Progenitor cell of endocrine pancreas (in vitro differentiated cells): ENCODE measurements at regions not wholly inside any gene's neighbourhood (a gene's known extent, or its start where the extent isn't known, plus 50 kb on each side); places are given as distances from the start of the nearest gene placed in this dataset.
"Not testable (repeated sequence)": the region's sequence is repeated elsewhere in the genome, so short reads cannot be mapped to it uniquely, and the experiment has no call there.

Experiments used
- DNase-seq: peaks from one replicate; pipeline ENCODE4 v3.0.0; 2021; ENCODE audit warnings: low spot score; ENCODE audit not compliant: unreplicated experiment
- H3K27ac Mint-ChIP-seq: 2 replicates; pipeline ENCODE4 v1.8.0; 2021; ENCODE audit warnings: mild to moderate bottlenecking, moderate library complexity, mixed read lengths
- H3K27me3 Mint-ChIP-seq: 2 replicates; pipeline ENCODE4 v1.8.0; 2021; ENCODE audit warnings: mixed read lengths
- H3K36me3 Mint-ChIP-seq: 2 replicates; pipeline ENCODE4 v1.8.0; 2022; ENCODE audit warnings: mixed read lengths; ENCODE audit not compliant: insufficient read depth
- H3K4me1 Mint-ChIP-seq: 2 replicates; pipeline ENCODE4 v1.8.0; 2021; ENCODE audit warnings: low read depth, mixed read lengths
- H3K4me3 Mint-ChIP-seq: 2 replicates; pipeline ENCODE4 v1.8.0; 2021; ENCODE audit warnings: low read depth, mild to moderate bottlenecking, moderate library complexity, mixed read lengths
- H3K9me3 Mint-ChIP-seq: 2 replicates; pipeline ENCODE4 v1.8.0; 2021; ENCODE audit warnings: low read depth, mixed read lengths
- TF ChIP-seq, protein P1 (sequence below): fragments of 200-600 bp; sonication (generic); IDR thresholded peaks from one replicate; pipeline ENCODE4 v1.5.0; 2021; ENCODE audit warnings: antibody characterized with exemption, mild to moderate bottlenecking; ENCODE audit not compliant: unreplicated experiment

DNA sequence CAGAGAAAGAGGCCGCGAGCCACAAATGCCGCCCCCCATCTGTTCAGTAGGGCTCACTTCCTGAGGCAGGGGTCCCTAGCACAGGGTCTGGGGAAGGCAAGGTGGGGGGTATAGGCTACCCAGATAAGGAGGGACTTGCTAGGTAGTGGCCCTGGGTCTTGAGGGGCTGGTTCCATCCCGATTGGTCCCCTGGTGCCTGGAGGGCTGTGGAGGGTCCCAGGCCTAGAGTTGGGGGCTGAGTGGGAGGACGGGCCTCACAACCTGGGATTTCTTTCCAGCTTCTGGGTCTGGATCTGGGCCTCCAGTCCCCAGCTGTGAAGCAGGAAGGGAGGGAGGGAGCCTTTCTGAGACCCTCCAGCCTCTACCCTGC is 75.1 kb upstream of the EN2 start:
- TF ChIP-seq, protein P1, sequence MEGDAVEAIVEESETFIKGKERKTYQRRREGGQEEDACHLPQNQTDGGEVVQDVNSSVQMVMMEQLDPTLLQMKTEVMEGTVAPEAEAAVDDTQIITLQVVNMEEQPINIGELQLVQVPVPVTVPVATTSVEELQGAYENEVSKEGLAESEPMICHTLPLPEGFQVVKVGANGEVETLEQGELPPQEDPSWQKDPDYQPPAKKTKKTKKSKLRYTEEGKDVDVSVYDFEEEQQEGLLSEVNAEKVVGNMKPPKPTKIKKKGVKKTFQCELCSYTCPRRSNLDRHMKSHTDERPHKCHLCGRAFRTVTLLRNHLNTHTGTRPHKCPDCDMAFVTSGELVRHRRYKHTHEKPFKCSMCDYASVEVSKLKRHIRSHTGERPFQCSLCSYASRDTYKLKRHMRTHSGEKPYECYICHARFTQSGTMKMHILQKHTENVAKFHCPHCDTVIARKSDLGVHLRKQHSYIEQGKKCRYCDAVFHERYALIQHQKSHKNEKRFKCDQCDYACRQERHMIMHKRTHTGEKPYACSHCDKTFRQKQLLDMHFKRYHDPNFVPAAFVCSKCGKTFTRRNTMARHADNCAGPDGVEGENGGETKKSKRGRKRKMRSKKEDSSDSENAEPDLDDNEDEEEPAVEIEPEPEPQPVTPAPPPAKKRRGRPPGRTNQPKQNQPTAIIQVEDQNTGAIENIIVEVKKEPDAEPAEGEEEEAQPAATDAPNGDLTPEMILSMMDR = no peak
- Mint-ChIP-seq H3K4me3 (no peak overlapping the region), H3K27ac (no peak overlapping the region), H3K27me3 (peaks cover 94% of the 10 kb centered on the region), H3K9me3 (no peaks in the 10 kb centered on the region), H3K36me3 (no peaks in the 10 kb centered on the region), H3K4me1 (peaks cover 19% of the 10 kb centered on the region)
- DNase-seq = no peak

DNA sequence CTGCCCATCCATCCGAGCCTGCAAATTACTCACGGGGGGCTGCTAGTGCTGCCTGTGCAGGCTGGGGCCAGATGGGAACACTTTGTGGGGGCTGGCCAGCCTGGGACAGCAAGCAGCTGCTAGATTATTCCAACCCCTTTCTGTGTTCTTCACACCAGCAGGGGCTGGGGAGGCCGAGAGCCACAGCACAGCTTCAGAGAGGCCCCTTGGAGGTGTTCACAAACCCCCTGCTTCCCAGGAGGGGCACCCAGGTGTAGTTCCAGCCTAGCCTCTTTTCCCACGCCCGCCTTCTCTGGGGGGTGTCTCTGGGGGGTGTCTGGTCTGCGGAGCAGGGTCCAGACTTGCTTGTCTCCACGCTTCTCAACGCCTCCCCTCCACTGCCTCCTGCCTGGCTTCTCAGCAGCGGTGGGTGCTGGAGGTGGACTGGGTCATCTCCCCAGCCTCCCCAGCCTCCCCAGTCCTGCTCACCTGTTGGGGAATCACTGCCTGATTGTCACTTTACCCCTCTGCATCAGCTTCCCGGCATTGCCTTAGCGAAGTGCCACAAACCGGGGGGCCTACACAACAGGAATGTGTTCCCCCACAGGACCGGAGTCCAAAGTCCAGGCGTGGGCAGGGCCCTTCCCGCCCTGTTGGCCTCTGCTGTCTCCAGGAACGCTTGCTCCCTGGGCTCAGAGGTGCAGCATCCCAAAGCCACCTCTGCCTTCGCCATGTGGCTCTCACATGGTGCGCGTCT is 74.0 kb upstream of the EN2 start:
- TF ChIP-seq, protein P1 = no peak
- H3K9me3 Mint-ChIP-seq = no peaks in the 10 kb centered on the region
- peaks cover 90% of the 10 kb centered on the region for H3K27me3 Mint-ChIP-seq
- no peaks in the 10 kb centered on the region for H3K36me3 Mint-ChIP-seq
- H3K4me1 Mint-ChIP-seq = peaks cover 23% of the 10 kb centered on the region
- no peak overlapping the region for H3K4me3 Mint-ChIP-seq
- H3K27ac Mint-ChIP-seq = no peak overlapping the region
- DNase-seq = no peak

DNA sequence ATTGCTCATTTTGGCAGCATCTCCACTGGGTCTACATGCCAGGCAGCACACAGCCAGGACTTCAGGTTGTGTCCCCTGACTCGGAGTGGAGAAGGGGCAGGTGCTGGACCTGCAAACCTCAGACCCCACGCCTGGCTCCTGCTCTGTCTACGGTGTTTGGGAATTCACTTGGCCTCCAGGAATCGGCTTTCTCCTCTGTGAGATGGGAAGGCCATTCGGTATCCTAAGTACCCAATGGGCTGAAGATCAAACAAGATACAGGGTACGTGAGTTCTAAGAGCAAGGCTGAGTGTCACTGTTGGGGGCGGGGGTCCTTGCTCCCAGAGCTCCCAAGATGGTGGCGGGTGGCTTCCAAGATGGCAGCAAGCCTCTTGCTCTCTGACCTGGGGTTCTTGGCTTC is 73.2 kb upstream of the EN2 start:
- no peaks in the 10 kb centered on the region for H3K36me3 Mint-ChIP-seq
- peaks cover 87% of the 10 kb centered on the region for H3K27me3 Mint-ChIP-seq
- TF ChIP-seq, protein P1 = no peak
- peaks cover 23% of the 10 kb centered on the region for H3K4me1 Mint-ChIP-seq
- no peak overlapping the region for H3K4me3 Mint-ChIP-seq
- no peak for DNase-seq
- no peak overlapping the region for H3K27ac Mint-ChIP-seq
- no peaks in the 10 kb centered on the region for H3K9me3 Mint-ChIP-seq

DNA sequence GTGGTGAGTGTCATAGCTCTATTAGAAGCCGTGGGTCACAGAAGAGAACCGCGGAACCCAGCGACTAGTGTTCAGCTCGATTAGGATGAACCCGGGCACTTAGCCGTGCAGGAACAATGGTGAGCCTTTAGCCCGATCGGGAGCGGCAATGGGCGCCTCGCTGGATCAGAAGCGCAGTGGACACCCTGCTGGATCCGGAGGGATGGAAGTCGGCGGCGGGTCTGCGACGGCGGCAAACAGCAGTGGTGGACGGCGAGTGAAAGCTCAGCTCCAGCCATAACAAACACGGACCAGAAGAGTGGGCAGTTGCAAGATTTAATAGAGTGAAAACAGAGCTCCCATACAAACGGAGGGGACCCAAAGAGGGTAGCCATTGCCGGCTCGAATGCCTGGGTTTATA is 72.7 kb upstream of the EN2 start:
- H3K36me3 Mint-ChIP-seq, H3K4me3 Mint-ChIP-seq, DNase-seq, H3K9me3 Mint-ChIP-seq, H3K27ac Mint-ChIP-seq: not testable (repeated sequence)
- Mint-ChIP-seq H3K4me1 (peaks cover 23% of the 10 kb centered on the region), H3K27me3 (peaks cover 87% of the 10 kb centered on the region)

DNA sequence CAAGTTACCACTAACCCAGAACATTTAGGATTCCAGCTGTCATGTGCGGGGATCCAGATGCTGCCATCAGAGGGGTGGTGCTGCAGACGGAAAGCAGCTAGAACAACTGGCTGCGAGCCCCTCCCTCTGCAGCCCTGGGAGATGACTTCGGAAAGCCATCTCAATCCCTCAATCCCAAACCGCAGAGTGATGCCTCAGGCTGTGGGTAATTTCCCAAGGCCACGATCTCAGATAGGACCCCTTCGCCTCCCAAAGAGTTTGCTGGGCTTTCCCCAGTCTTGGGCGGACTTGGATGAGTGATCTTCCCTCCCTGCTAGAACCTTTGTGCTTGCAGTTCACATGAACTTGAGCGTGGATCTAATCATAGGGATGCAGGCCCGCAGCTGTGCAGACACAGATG is 71.3 kb upstream of the EN2 start:
- no peak overlapping the region for H3K4me3 Mint-ChIP-seq
- peaks cover 17% of the 10 kb centered on the region for H3K4me1 Mint-ChIP-seq
- H3K36me3 Mint-ChIP-seq = no peaks in the 10 kb centered on the region
- TF ChIP-seq, protein P1 = no peak
- peaks cover 87% of the 10 kb centered on the region for H3K27me3 Mint-ChIP-seq
- no peak overlapping the region for H3K27ac Mint-ChIP-seq
- H3K9me3 Mint-ChIP-seq = no peaks in the 10 kb centered on the region
- DNase-seq = no peak

DNA sequence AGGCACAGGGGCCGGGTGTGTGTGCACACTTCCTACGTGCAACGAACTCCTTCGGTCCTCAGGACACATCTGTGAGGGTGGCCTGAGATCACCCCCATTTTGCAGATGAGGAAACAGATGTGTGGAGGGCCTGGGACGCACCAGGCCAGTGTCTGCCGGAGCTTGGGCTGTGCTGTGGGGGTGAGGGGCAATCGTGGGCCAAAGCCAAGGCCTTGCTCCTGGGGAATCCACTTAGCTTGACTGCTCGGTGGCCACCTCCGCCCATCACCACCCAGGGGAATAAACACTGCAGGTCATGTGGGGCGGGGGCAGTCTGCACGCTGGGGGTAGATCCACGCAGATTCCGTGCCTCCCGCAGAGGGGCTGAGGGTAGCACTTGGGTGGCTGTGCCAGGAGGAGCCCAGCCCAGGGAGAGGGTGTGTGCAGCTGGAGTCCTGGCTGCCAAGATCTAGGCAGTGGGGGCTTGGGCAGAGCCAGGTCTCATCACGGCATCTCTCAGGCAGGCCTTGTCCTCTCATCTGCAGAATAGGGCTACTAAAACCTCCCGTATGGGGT is 70.8 kb upstream of the EN2 start:
- Mint-ChIP-seq H3K4me1 (peaks cover 13% of the 10 kb centered on the region), H3K4me3 (no peak overlapping the region), H3K9me3 (no peaks in the 10 kb centered on the region), H3K36me3 (no peaks in the 10 kb centered on the region), H3K27ac (no peak overlapping the region), H3K27me3 (peaks cover 87% of the 10 kb centered on the region)
- TF ChIP-seq, protein P1 = no peak
- DNase-seq = no peak
